Caco-2 (cell line): ENCODE measurements at regions not wholly inside any gene's neighbourhood (a gene's known extent, or its start where the extent isn't known, plus 50 kb on each side); places are given as distances from the start of the nearest gene placed in this dataset.

Experiments used
- BruUV-seq: library from RNA; stranded (reverse); fragments of 400-500 nt; replicated peaks from 2 replicates; lab custom pipeline; 2021; lab: Mats Ljungman, UMichigan
- CTCF ChIA-PET: fragments of 300-600 bp; sonication (Branson Sonifier 250); formaldehyde crosslinking; loops from one replicate; lab custom pipeline; 2022; ENCODE audit warnings: antibody characterized with exemption; lab: Charles Lee
- POLR2A ChIA-PET: fragments of 300-600 bp; sonication (Branson Sonifier 250); formaldehyde crosslinking; loops from one replicate; lab custom pipeline; 2022; ENCODE audit warnings: antibody characterized with exemption; lab: Charles Lee
- DNase-seq, 2 experiments: peaks; one replicate each; pipeline versions ENCODE4 v3.0.0 to v3.0.0-alpha.2; 2020 to 2022
- H3K27me3 ChIP-seq: replicated peaks from 2 replicates; pipeline ENCODE4 v1.6.0; 2011; ENCODE audit warnings: low read length; ENCODE audit not compliant: control insufficient read depth, insufficient read depth
- H3K36me3 ChIP-seq: 2 replicates; pipeline ENCODE4 v1.5.1; 2011; ENCODE audit warnings: low read length; ENCODE audit not compliant: control insufficient read depth, insufficient read depth
- H3K4me1 ChIP-seq: fragments of 250-450 bp; sonication (Bioruptor Pico); 2 replicates; pipeline ENCODE4 v1.5.1; 2020; ENCODE audit warnings: mild to moderate bottlenecking
- H3K4me3 ChIP-seq: 2 replicates; pipeline ENCODE4 v1.5.1; 2011; ENCODE audit warnings: low read depth, mild to moderate bottlenecking, control low read depth, low read length
- H3K9me3 ChIP-seq: fragments of 250-450 bp; sonication (Bioruptor Pico); 2 replicates; pipeline ENCODE4 v1.5.1; 2020; ENCODE audit warnings: mild to moderate bottlenecking, moderate library complexity
- H3K27ac Mint-ChIP-seq: one replicate; pipeline ENCODE4 v1.8.0; 2022; ENCODE audit warnings: mixed read lengths; ENCODE audit not compliant: unreplicated experiment
- H3K27me3 Mint-ChIP-seq: one replicate; pipeline ENCODE4 v1.8.0; 2022; ENCODE audit warnings: mixed read lengths; ENCODE audit not compliant: insufficient read depth, unreplicated experiment
- H3K36me3 Mint-ChIP-seq: one replicate; pipeline ENCODE4 v1.8.0; 2022; ENCODE audit warnings: mild to moderate bottlenecking, mixed read lengths; ENCODE audit not compliant: insufficient read depth, unreplicated experiment
- H3K4me1 Mint-ChIP-seq: one replicate; pipeline ENCODE4 v1.8.0; 2022; ENCODE audit warnings: low read depth, mixed read lengths; ENCODE audit not compliant: unreplicated experiment
- H3K4me3 Mint-ChIP-seq: one replicate; pipeline ENCODE4 v1.8.0; 2022; ENCODE audit warnings: mild to moderate bottlenecking, moderate library complexity, mixed read lengths; ENCODE audit not compliant: unreplicated experiment
- H3K9me3 Mint-ChIP-seq: one replicate; pipeline ENCODE4 v1.8.0; 2022; ENCODE audit warnings: mixed read lengths; ENCODE audit not compliant: unreplicated experiment
- intact Hi-C: fragments of 100-400 bp; cut with micrococcal nuclease; formaldehyde crosslinking; loops from one replicate; pipeline ENCODE4 v1.10.0; 2022; ENCODE audit not compliant: unreplicated experiment
- TF ChIP-seq, protein P1 (sequence below), 2 experiments: fragments of 200-600 bp in 1 of 2; IDR thresholded peaks; 1 replicate in 1 of 2; 2 replicates in 1 of 2; pipeline versions ENCODE4 v1.5.1 to v1.8.0; 2011 to 2022; ENCODE audit warnings: antibody characterized with exemption in 1 of 2, control low read depth in 1 of 2, inconsistent platforms in 1 of 2, low read depth in 1 of 2, low read length in 1 of 2, mild to moderate bottlenecking in 1 of 2, moderate library complexity in 1 of 2; ENCODE audit not compliant: insufficient read depth in 1 of 2, severe bottlenecking in 1 of 2, unreplicated experiment in 1 of 2

- H3K4me1 Mint-ChIP-seq = no peaks in the 10 kb centered on the region
- no peaks in the 10 kb centered on the region for H3K36me3 Mint-ChIP-seq
- no peak for DNase-seq
- no peak overlapping the region for H3K4me3 Mint-ChIP-seq
- peaks cover 2% of the 10 kb centered on the region for H3K27me3 Mint-ChIP-seq
- no peaks in the 10 kb centered on the region for H3K27me3 ChIP-seq
- TF ChIP-seq, protein P1, sequence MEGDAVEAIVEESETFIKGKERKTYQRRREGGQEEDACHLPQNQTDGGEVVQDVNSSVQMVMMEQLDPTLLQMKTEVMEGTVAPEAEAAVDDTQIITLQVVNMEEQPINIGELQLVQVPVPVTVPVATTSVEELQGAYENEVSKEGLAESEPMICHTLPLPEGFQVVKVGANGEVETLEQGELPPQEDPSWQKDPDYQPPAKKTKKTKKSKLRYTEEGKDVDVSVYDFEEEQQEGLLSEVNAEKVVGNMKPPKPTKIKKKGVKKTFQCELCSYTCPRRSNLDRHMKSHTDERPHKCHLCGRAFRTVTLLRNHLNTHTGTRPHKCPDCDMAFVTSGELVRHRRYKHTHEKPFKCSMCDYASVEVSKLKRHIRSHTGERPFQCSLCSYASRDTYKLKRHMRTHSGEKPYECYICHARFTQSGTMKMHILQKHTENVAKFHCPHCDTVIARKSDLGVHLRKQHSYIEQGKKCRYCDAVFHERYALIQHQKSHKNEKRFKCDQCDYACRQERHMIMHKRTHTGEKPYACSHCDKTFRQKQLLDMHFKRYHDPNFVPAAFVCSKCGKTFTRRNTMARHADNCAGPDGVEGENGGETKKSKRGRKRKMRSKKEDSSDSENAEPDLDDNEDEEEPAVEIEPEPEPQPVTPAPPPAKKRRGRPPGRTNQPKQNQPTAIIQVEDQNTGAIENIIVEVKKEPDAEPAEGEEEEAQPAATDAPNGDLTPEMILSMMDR (IDR thresholded peaks at IDR 0.05; ENCODE audit: insufficient read depth in 1 of 2, low read depth in 1 of 2, low read length in 1 of 2, severe bottlenecking in 1 of 2, unreplicated experiment in 1 of 2) = no peak
- no peak overlapping the region for H3K27ac Mint-ChIP-seq
- POLR2A ChIA-PET = no interaction called here
- no peak overlapping the region for H3K4me3 ChIP-seq
- H3K9me3 Mint-ChIP-seq = no peaks in the 10 kb centered on the region
- H3K9me3 ChIP-seq = no peaks in the 10 kb centered on the region
- H3K36me3 ChIP-seq = no peaks in the 10 kb centered on the region
- intact Hi-C loops = no loop called here
- CTCF ChIA-PET = no interaction called here
- BruUV-seq = no TSS peak
- H3K4me1 ChIP-seq = no peaks in the 10 kb centered on the region
These were observed 133.0 kb upstream of the TRPC4 start for GRCh38 chr13:38002606-38003005.

DNA sequence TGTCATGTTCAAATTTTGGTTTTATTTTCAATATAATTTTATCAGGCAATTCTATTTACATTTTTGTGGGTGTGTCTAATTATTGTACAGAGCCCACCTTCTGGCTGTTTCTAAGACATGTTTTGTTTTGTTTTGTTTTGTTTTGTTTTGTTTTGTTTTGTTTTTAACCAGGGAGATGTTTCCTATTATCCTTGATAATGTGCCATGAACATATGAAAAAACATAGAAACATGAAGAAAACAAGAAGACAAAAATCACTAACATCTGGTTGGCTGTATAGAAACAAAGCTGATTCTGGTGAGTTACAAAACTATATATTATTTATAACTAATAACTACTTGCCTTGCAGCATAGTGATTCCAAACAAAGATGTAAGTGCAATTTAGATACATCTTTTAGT lies 128.1 kb upstream of the TRPC4 start:
- POLR2A ChIA-PET = no interaction called here
- DNase-seq = no peak

GRCh38 chr13:37995092-37995491 lies 125.5 kb upstream of the TRPC4 start:
- DNase-seq = no peak
- Mint-ChIP-seq H3K27me3 (peaks cover 2% of the 10 kb centered on the region), H3K9me3 (no peaks in the 10 kb centered on the region), H3K36me3 (no peaks in the 10 kb centered on the region), H3K4me3 (no peak overlapping the region), H3K27ac (no peak overlapping the region), H3K4me1 (no peaks in the 10 kb centered on the region)
- no peaks in the 10 kb centered on the region for H3K36me3 ChIP-seq
- H3K27me3 ChIP-seq = no peaks in the 10 kb centered on the region
- CTCF ChIA-PET = no interaction called here
- intact Hi-C loops = no loop called here
- H3K9me3 ChIP-seq = no peaks in the 10 kb centered on the region
- H3K4me3 ChIP-seq = no peak overlapping the region
- no TSS peak for BruUV-seq
- POLR2A ChIA-PET = no interaction called here
- H3K4me1 ChIP-seq = no peaks in the 10 kb centered on the region
- TF ChIP-seq, protein P1 (IDR thresholded peaks at IDR 0.05; ENCODE audit: insufficient read depth in 1 of 2, low read depth in 1 of 2, low read length in 1 of 2, severe bottlenecking in 1 of 2, unreplicated experiment in 1 of 2) = no peak

More for the DNA sequence above, 128.1 kb upstream of the TRPC4 start:
- Mint-ChIP-seq H3K9me3 (no peaks in the 10 kb centered on the region), H3K27me3 (no peaks in the 10 kb centered on the region), H3K4me3 (no peak overlapping the region), H3K4me1 (no peaks in the 10 kb centered on the region), H3K36me3 (no peaks in the 10 kb centered on the region), H3K27ac (no peak overlapping the region)
- no peaks in the 10 kb centered on the region for H3K27me3 ChIP-seq
- intact Hi-C loops = no loop called here
- BruUV-seq = no TSS peak
- no peaks in the 10 kb centered on the region for H3K9me3 ChIP-seq
- H3K4me3 ChIP-seq = no peak overlapping the region
- TF ChIP-seq, protein P1 (IDR thresholded peaks at IDR 0.05; ENCODE audit: insufficient read depth in 1 of 2, low read depth in 1 of 2, low read length in 1 of 2, severe bottlenecking in 1 of 2, unreplicated experiment in 1 of 2) = no peak
- H3K4me1 ChIP-seq = no peaks in the 10 kb centered on the region
- no peaks in the 10 kb centered on the region for H3K36me3 ChIP-seq
- CTCF ChIA-PET = no interaction called here
